PFSK-1 (cell line): ENCODE measurements at regions not wholly inside any gene's neighbourhood (a gene's known extent, or its start where the extent isn't known, plus 50 kb on each side); places are given as distances from the start of the nearest gene placed in this dataset.

ENCODE experiments used
- FOXP2 ChIP-seq: optimal IDR thresholded peaks from 2 replicates; pipeline ENCODE3; 2011; ENCODE audit warnings: borderline replicate concordance, control low read depth, inconsistent platforms; ENCODE audit not compliant: insufficient read depth; ENCODE audit errors: extremely low read length, extremely low read depth
- POLR2AphosphoS5 ChIP-seq: IDR thresholded peaks from 2 replicates; pipeline ENCODE4 v1.6.1; 2012; ENCODE audit warnings: low read depth, mild to moderate bottlenecking, control low read depth, low read length, moderate library complexity
- SIN3A ChIP-seq: IDR thresholded peaks from 2 replicates; pipeline ENCODE4 v1.6.1; 2012; ENCODE audit warnings: mild to moderate bottlenecking, low read length, moderate library complexity, borderline replicate concordance; ENCODE audit not compliant: insufficient read depth
- TAF1 ChIP-seq: IDR thresholded peaks from 2 replicates; pipeline ENCODE4 v1.6.1; 2012; ENCODE audit warnings: low read length, control low read depth, borderline replicate concordance; ENCODE audit not compliant: insufficient read depth
- TF ChIP-seq, protein P1 (sequence below), 2 experiments: IDR thresholded peaks; 2 replicates each; pipeline versions ENCODE4 v1.6.1 to v1.8.0; 2011 to 2012; ENCODE audit warnings: low read depth in 2 of 2, low read length in 2 of 2, control low read depth in 1 of 2, inconsistent platforms in 1 of 2, mild to moderate bottlenecking in 1 of 2, moderate library complexity in 1 of 2; ENCODE audit not compliant: insufficient read depth in 1 of 2

DNA sequence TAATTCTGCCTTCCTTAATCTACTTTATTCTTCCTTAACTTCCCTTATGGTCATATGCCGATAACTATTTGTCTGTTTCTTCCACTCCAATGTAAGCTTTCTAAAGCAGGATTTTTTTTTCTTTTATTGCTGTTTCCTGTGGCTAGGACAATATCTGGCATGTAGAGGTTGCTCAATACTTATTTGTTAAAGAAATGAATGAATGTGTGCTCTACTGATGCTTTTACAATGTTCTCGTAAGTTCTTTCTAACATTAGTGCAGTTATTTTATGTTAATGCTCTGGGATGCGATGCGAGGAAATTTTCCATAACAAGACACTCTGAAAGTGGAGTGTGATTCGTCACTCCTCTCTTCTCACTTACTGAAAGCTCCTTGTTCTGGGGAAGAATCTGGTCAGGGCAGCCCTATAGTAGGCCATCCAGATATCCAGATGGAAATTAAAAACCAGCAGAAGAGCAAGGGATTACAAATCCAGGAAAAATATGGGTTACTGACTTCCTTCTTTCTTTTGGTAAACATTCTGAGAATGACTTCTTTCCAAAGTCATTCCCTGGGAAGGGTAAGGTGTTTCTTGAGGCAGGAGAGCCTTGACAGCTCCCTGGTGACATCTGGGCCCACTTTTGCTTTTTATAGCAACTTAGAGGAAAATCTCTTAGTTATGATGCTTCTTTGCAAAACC lies 420.4 kb downstream of the PDCD6IP start:
- no peak for TF ChIP-seq FOXP2
- TF ChIP-seq SIN3A = no peak
- TF ChIP-seq TAF1 = no peak
- no peak for TF ChIP-seq POLR2AphosphoS5
- TF ChIP-seq, protein P1, sequence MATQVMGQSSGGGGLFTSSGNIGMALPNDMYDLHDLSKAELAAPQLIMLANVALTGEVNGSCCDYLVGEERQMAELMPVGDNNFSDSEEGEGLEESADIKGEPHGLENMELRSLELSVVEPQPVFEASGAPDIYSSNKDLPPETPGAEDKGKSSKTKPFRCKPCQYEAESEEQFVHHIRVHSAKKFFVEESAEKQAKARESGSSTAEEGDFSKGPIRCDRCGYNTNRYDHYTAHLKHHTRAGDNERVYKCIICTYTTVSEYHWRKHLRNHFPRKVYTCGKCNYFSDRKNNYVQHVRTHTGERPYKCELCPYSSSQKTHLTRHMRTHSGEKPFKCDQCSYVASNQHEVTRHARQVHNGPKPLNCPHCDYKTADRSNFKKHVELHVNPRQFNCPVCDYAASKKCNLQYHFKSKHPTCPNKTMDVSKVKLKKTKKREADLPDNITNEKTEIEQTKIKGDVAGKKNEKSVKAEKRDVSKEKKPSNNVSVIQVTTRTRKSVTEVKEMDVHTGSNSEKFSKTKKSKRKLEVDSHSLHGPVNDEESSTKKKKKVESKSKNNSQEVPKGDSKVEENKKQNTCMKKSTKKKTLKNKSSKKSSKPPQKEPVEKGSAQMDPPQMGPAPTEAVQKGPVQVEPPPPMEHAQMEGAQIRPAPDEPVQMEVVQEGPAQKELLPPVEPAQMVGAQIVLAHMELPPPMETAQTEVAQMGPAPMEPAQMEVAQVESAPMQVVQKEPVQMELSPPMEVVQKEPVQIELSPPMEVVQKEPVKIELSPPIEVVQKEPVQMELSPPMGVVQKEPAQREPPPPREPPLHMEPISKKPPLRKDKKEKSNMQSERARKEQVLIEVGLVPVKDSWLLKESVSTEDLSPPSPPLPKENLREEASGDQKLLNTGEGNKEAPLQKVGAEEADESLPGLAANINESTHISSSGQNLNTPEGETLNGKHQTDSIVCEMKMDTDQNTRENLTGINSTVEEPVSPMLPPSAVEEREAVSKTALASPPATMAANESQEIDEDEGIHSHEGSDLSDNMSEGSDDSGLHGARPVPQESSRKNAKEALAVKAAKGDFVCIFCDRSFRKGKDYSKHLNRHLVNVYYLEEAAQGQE (IDR thresholded peaks at IDR 0.05; ENCODE audit: insufficient read depth in 1 of 2, low read depth in 2 of 2, low read length in 2 of 2) = no peak

DNA sequence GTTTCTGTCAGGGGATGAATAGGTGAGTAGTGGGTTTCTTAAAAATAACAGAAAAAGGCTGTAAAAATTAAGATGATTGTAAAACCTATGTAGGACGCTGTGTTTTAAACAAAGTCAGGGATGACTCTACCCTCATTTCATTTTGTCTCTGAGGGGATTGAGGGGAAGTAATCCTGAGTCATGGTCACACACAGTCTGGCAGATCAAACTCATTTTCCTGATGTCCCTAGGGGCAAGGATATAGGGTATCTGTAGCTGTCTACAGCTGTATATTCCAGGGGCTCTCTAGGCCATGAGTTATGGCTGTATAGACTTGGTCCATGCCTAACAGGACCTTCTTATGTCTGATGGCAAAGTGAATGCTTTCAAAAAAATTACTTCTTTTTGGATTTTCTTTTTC lies 421.1 kb downstream of the PDCD6IP start:
- no peak for TF ChIP-seq SIN3A
- TF ChIP-seq, protein P1 (IDR thresholded peaks at IDR 0.05; ENCODE audit: insufficient read depth in 1 of 2, low read depth in 2 of 2, low read length in 2 of 2) = no peak
- no peak for TF ChIP-seq FOXP2
- no peak for TF ChIP-seq POLR2AphosphoS5
- TF ChIP-seq TAF1 = no peak

DNA sequence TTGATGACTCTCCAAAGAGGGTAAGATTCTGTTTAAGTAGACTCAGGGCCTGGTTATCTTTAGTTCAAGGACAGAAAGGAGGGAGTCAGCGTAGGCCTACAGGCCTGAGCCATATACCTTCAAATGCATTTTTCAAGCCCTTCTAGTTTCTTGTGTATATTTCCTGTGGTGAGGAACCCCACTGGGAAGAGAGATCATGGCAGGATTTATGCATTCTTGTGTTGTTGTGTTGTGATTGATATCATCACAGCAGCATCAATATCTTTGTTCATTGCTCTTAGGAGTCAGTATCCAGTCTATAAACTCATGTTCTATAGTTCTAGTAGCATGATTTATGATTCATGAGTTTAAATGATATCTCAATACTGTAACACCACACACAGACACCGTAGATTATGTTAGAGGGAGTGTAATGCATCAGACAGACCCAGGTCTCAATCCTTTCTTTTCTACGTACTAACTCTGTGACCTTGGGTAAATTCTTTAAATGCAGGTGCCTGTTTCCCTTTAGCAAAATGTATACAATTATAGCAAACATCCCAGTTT lies 427.5 kb downstream of the PDCD6IP start:
- TF ChIP-seq FOXP2 (no peak), POLR2AphosphoS5 (no peak), TAF1 (no peak), SIN3A (no peak)
- TF ChIP-seq, protein P1 (IDR thresholded peaks at IDR 0.05; ENCODE audit: insufficient read depth in 1 of 2, low read depth in 2 of 2, low read length in 2 of 2) = no peak

DNA sequence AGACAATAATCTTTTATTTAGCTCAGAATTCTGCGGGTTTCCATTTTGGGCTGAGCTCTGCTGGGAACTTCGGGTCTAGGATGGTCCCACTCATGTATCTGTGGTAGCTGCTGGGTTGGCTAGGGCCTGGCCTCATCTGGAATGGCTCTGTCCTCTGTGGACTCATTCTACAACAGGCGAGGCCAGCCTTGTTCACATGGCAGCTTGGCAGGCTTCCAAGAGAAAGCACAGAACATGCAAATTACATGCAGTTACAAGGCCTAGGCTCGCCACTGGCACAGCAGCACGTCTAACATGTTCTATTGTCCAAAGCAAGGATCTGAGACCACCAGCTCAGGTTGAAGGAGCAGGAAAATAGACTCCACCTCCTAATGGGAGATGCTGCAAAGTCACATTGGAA lies 431.4 kb downstream of the PDCD6IP start:
- TF ChIP-seq TAF1 (no peak), FOXP2 (no peak), POLR2AphosphoS5 (no peak), SIN3A (no peak)
- TF ChIP-seq, protein P1 (IDR thresholded peaks at IDR 0.05; ENCODE audit: insufficient read depth in 1 of 2, low read depth in 2 of 2, low read length in 2 of 2) = no peak
